ENCODE measurements at regions not wholly inside any gene's neighbourhood (a gene's known extent, or its start where the extent isn't known, plus 50 kb on each side); places are given as distances from the start of the nearest gene placed in this dataset.

GRCh38 chr20:40326784-40327183, 362.3 kb downstream of the MAFB start:
- TF ChIP-seq CTCF (tag by site-specific recombination; IDR thresholded peaks at IDR 0.05) (no peak), ZBTB11 (tag by site-specific recombination; conservative IDR thresholded peaks at IDR 0.05; ENCODE audit: low read depth) (no peak), ZFP41 (tag by site-specific recombination; IDR thresholded peaks at IDR 0.05; ENCODE audit: borderline replicate concordance) (no peak), ZNF830 (tag by site-specific recombination; IDR thresholded peaks at IDR 0.05; ENCODE audit: low read depth) (no peak), ZBTB7A (tag by site-specific recombination; IDR thresholded peaks at IDR 0.05; ENCODE audit: low read depth) (no peak), PBX3 (CRISPR knock-in tag; IDR thresholded peaks at IDR 0.05) (no peak), MEIS1 (CRISPR knock-in tag; IDR thresholded peaks at IDR 0.05; ENCODE audit: borderline replicate concordance) (no peak), ZNF391 (tag by site-specific recombination; IDR thresholded peaks at IDR 0.05; ENCODE audit: borderline replicate concordance, low read depth) (no peak)

Measured in HEK293 (cell line).